22Rv1 (cell line): ENCODE measurements at regions not wholly inside any gene's neighbourhood (a gene's known extent, or its start where the extent isn't known, plus 50 kb on each side); places are given as distances from the start of the nearest gene placed in this dataset.

Experiments used
- CTCF ChIP-seq: fragments of 450-650 bp; IDR thresholded peaks from 2 replicates; pipeline ENCODE4 v1.5.1; 2017; ENCODE audit warnings: mild to moderate bottlenecking
- ZFX ChIP-seq: fragments of 450-650 bp; IDR thresholded peaks from 2 replicates; pipeline ENCODE4 v1.6.1; 2017; ENCODE audit warnings: antibody characterized with exemption, borderline replicate concordance

DNA sequence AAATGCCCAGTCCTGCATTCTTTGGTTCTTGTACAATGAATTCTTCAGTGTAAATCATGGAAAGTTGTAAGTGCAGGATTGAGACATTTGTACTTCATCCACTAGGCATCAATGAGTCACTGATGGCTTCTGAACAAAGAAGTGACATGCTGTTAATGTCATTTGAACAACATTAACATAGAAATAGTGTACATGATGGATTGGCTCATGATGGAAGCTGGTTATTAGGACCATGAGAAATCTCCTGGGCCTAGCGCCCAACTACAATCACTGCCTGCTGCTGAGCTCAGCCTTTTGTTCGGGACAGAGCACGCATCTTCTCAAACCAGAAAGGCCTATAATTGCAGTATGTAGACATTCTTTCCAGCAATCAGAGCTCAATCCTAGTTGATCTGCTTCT is 316.8 kb upstream of the TSHZ2 start:
- TF ChIP-seq CTCF (no peak), ZFX (no peak)
